ENCODE measurements at regions not wholly inside any gene's neighbourhood (a gene's known extent, or its start where the extent isn't known, plus 50 kb on each side); places are given as distances from the start of the nearest gene placed in this dataset.

DNA sequence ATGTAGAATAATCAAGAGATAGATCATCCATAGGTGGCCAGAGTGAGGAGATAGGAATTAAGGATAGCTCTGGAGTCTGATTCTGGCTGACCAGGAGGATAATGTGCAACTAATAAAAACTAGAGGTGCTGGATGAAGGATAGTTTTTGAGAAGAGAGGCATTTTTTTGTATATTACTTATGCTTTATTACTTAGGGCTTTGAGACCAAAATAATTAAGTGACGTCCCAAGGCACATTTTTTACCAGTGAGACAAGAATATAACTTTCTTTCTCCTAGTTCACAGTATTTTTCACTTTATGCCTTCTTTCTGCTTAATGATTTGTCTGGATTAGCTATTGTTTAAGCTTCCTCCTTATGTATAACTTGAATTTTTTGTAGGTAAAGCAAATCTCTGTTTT, 756.6 kb downstream of the TSN start:
- ChIA-PET CTCF (no interaction called here), POLR2A (ENCODE audit: unreplicated experiment) (no interaction called here)
- DNase-seq = no peak
- Histone ChIP-seq H3F3A (ENCODE audit: insufficient read depth, low read depth) (no peaks in the 10 kb centered on the region), H3K9me2 (ENCODE audit: insufficient read depth) (no peaks in the 10 kb centered on the region), H2AFZ (no peak overlapping the region), H3K27ac (no peak overlapping the region), H3K36me3 (ENCODE audit: low read depth) (no peaks in the 10 kb centered on the region), H3K4me3 (no peak overlapping the region), H3K79me2 (ENCODE audit: low read depth) (no peaks in the 10 kb centered on the region), H3K9me3 (ENCODE audit: insufficient read depth, low read depth) (0 out of 2 replicates have a peak, but pooled peaks cover 3% of the 10 kb centered on the region), H3K4me2 (no peak overlapping the region), H3K4me1 (replicated peaks; ENCODE audit: insufficient read depth) (no peaks in the 10 kb centered on the region), H4K20me1 (ENCODE audit: insufficient read depth) (no peaks in the 10 kb centered on the region), H3K27me3 (ENCODE audit: insufficient read depth, low read depth) (no peaks in the 10 kb centered on the region; the same call in 1 of the 2 replicates)
- TF ChIP-seq EZH2 (IDR thresholded peaks at IDR 0.05; ENCODE audit: low read depth) = no peak
- TF ChIP-seq, protein P1, sequence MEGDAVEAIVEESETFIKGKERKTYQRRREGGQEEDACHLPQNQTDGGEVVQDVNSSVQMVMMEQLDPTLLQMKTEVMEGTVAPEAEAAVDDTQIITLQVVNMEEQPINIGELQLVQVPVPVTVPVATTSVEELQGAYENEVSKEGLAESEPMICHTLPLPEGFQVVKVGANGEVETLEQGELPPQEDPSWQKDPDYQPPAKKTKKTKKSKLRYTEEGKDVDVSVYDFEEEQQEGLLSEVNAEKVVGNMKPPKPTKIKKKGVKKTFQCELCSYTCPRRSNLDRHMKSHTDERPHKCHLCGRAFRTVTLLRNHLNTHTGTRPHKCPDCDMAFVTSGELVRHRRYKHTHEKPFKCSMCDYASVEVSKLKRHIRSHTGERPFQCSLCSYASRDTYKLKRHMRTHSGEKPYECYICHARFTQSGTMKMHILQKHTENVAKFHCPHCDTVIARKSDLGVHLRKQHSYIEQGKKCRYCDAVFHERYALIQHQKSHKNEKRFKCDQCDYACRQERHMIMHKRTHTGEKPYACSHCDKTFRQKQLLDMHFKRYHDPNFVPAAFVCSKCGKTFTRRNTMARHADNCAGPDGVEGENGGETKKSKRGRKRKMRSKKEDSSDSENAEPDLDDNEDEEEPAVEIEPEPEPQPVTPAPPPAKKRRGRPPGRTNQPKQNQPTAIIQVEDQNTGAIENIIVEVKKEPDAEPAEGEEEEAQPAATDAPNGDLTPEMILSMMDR (conservative IDR thresholded peaks at IDR 0.05) = no peak
- no TSS peak for BruUV-seq (replicated peaks)
- intact Hi-C loops (cut with micrococcal nuclease; ENCODE audit: unreplicated experiment) = no loop called here

- Histone ChIP-seq H3K9me3 (ENCODE audit: insufficient read depth, low read depth) (0 out of 2 replicates have a peak, but pooled peaks cover 3% of the 10 kb centered on the region), H4K20me1 (ENCODE audit: insufficient read depth) (no peaks in the 10 kb centered on the region), H3K9me2 (ENCODE audit: insufficient read depth) (no peaks in the 10 kb centered on the region), H3K4me1 (replicated peaks; ENCODE audit: insufficient read depth) (no peaks in the 10 kb centered on the region), H3K36me3 (ENCODE audit: low read depth) (no peaks in the 10 kb centered on the region), H3K4me3 (no peak overlapping the region), H3F3A (ENCODE audit: insufficient read depth, low read depth) (no peaks in the 10 kb centered on the region), H3K4me2 (no peak overlapping the region), H3K27me3 (ENCODE audit: insufficient read depth, low read depth) (no peaks in the 10 kb centered on the region), H3K27ac (no peak overlapping the region), H2AFZ (no peak overlapping the region), H3K79me2 (ENCODE audit: low read depth) (no peaks in the 10 kb centered on the region)
- no TSS peak for BruUV-seq (replicated peaks)
- TF ChIP-seq, protein P1 (conservative IDR thresholded peaks at IDR 0.05) = no peak
- TF ChIP-seq EZH2 (IDR thresholded peaks at IDR 0.05; ENCODE audit: low read depth) = no peak
- intact Hi-C loops (cut with micrococcal nuclease; ENCODE audit: unreplicated experiment) = no loop called here
- CTCF ChIA-PET = no interaction called here
- no peak for DNase-seq
- POLR2A ChIA-PET (ENCODE audit: unreplicated experiment) = no interaction called here
Measured at GRCh38 chr2:122514451-122514996, 759.1 kb downstream of the TSN start.

DNA sequence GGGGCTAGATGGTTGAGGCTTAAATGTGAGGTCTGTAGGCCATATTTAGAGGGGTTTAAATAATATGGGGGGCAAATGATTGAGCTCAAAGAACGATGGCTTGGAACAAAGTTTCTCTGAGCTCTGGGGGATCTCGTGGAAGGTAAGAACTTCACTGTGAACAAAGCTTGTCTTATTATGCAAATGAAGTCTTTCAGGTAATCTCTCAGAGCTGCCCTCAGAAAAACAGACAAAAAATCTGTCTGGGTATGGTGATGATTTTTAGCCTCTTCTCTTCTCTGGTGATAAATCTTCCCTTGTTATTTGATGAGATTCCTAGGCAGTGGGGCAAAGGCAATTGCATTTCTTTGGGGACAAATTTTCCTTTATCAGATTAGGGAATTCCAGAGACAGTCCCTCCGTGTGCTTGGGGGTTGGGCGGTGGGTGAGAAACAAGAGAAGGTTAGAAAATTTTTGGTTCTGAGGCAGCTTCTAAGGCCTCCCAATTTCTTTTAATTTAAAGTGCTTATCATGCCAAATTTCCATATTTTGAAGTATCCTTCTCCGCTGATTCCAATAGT, 760.4 kb downstream of the TSN start:
- Histone ChIP-seq H2AFZ (no peak overlapping the region), H3K79me2 (ENCODE audit: low read depth) (no peaks in the 10 kb centered on the region), H3K27ac (no peak overlapping the region), H3K27me3 (ENCODE audit: insufficient read depth, low read depth) (no peaks in the 10 kb centered on the region), H3K4me1 (replicated peaks; ENCODE audit: insufficient read depth) (no peaks in the 10 kb centered on the region), H3K9me3 (ENCODE audit: insufficient read depth, low read depth) (0 out of 2 replicates have a peak, but pooled peaks cover 3% of the 10 kb centered on the region), H3K4me2 (no peak overlapping the region), H3K4me3 (no peak overlapping the region), H3F3A (ENCODE audit: insufficient read depth, low read depth) (no peaks in the 10 kb centered on the region), H4K20me1 (ENCODE audit: insufficient read depth) (no peaks in the 10 kb centered on the region), H3K36me3 (ENCODE audit: low read depth) (no peaks in the 10 kb centered on the region), H3K9me2 (ENCODE audit: insufficient read depth) (no peaks in the 10 kb centered on the region)
- ChIA-PET CTCF (no interaction called here), POLR2A (ENCODE audit: unreplicated experiment) (no interaction called here)
- TF ChIP-seq EZH2 (IDR thresholded peaks at IDR 0.05; ENCODE audit: low read depth) = no peak
- TF ChIP-seq, protein P1 (conservative IDR thresholded peaks at IDR 0.05) = no peak
- no peak for DNase-seq
- intact Hi-C loops (cut with micrococcal nuclease; ENCODE audit: unreplicated experiment) = no loop called here
- BruUV-seq (replicated peaks) = no TSS peak

All from PC-9 (cell line).